Smooth muscle cell (in vitro differentiated cells): ENCODE measurements at regions not wholly inside any gene's neighbourhood (a gene's known extent, or its start where the extent isn't known, plus 50 kb on each side); places are given as distances from the start of the nearest gene placed in this dataset.

Experiments used
- DNase-seq: peaks from one replicate; lab custom pipeline; 2025; ENCODE audit not compliant: unreplicated experiment; lab: John Stamatoyannopoulos, UW
- H2AFZ ChIP-seq: fragments of 200-600 bp; sonication (generic); 2 replicates; pipeline ENCODE4 v1.6.0; 2016; ENCODE audit warnings: antibody characterized with exemption, low read depth, mild to moderate bottlenecking
- H3F3A ChIP-seq: fragments of 200-600 bp; sonication (generic); 2 replicates; pipeline ENCODE4 v1.6.0; 2017; ENCODE audit warnings: antibody characterized with exemption, low read depth
- H3K27ac ChIP-seq: fragments of 200-600 bp; sonication (generic); 2 replicates; pipeline ENCODE4 v1.5.1; 2016; ENCODE audit warnings: low read depth, mild to moderate bottlenecking
- H3K27me3 ChIP-seq: fragments of 200-600 bp; sonication (generic); 2 replicates; pipeline ENCODE4 v1.6.1; 2016; ENCODE audit warnings: low read depth, mild to moderate bottlenecking
- H3K36me3 ChIP-seq: fragments of 200-600 bp; sonication (generic); 2 replicates; pipeline ENCODE4 v1.5.1; 2016; ENCODE audit warnings: low read depth
- H3K4me1 ChIP-seq: fragments of 200-600 bp; sonication (generic); 2 replicates; pipeline ENCODE4 v1.5.1; 2016; ENCODE audit warnings: low read depth
- H3K4me2 ChIP-seq: fragments of 200-600 bp; sonication (generic); 2 replicates; pipeline ENCODE4 v1.6.0; 2016; ENCODE audit warnings: mild to moderate bottlenecking
- H3K4me3 ChIP-seq: fragments of 200-600 bp; sonication (generic); 2 replicates; pipeline ENCODE4 v1.5.1; 2016; ENCODE audit warnings: mild to moderate bottlenecking
- H3K79me2 ChIP-seq: fragments of 200-600 bp; sonication (generic); 2 replicates; pipeline ENCODE4 v1.6.0; 2016; ENCODE audit warnings: low read depth, mild to moderate bottlenecking
- H3K9ac ChIP-seq: fragments of 200-600 bp; sonication (generic); 2 replicates; pipeline ENCODE4 v1.6.0; 2016; ENCODE audit warnings: low read depth
- H3K9me3 ChIP-seq: fragments of 200-600 bp; sonication (generic); replicated peaks from 2 replicates; pipeline ENCODE4 v1.5.1; 2016; ENCODE audit warnings: low read depth
- H4K20me1 ChIP-seq: fragments of 200-600 bp; sonication (generic); 2 replicates; pipeline ENCODE4 v1.6.0; 2016; ENCODE audit warnings: low read depth
- CTCF ChIP-seq: fragments of 200-600 bp; sonication (generic); IDR thresholded peaks from 2 replicates; pipeline ENCODE4 v1.5.1; 2017; ENCODE audit warnings: borderline replicate concordance, mild to moderate bottlenecking, antibody characterized with exemption; ENCODE audit not compliant: insufficient read depth, poor library complexity, severe bottlenecking
- WGBS: methylation state at CpG from one replicate; pipeline ENCODE4 v1.1.7; 2016; ENCODE audit warnings: low lambda C conversion rate; 5-methylcytosine and 5-hydroxymethylcytosine counted together

DNA sequence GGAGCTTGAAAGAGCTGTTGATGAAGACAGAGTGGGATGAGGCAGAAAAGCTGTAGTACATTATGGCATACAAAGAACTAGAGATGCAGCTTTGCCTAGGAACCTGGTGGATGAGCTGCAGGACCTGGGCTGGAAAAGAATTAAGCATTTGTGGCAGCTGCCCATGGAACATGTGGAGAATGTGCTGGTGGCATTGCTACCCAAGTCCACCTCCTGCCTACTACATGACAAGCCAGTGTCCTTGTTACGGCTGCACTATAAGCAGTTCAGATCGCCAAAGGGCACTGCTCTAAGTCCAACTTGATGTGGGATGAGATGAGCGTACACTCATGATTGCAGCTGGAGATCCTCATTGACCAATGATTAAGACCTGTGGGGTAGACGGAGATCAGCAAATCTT lies 81.1 kb upstream of the ADPGK start:
- H4K20me1 ChIP-seq = no peaks in the 10 kb centered on the region
- H3K36me3 ChIP-seq = no peaks in the 10 kb centered on the region
- H2AFZ ChIP-seq = no peak overlapping the region
- no peak overlapping the region for H3K9ac ChIP-seq
- peaks cover 5% of the 10 kb centered on the region for H3K27me3 ChIP-seq
- no peaks in the 10 kb centered on the region for H3F3A ChIP-seq
- H3K4me2 ChIP-seq = no peak overlapping the region
- no peak overlapping the region for H3K4me3 ChIP-seq
- H3K79me2 ChIP-seq = no peaks in the 10 kb centered on the region
- WGBS = 95% methylated on average over 4 of the region's 4 CpGs
- TF ChIP-seq CTCF = no peak
- no peak overlapping the region for H3K27ac ChIP-seq
- H3K4me1 ChIP-seq = no peaks in the 10 kb centered on the region
- H3K9me3 ChIP-seq = no peaks in the 10 kb centered on the region
- DNase-seq = no peak

GRCh38 chr15:72861354-72861910 lies 77.9 kb upstream of the ADPGK start:
- 92% methylated on average over 2 of the region's 2 CpGs for WGBS
- Histone ChIP-seq H3K9ac (no peak overlapping the region), H3K4me3 (no peak overlapping the region), H3K79me2 (no peaks in the 10 kb centered on the region), H2AFZ (no peak overlapping the region), H3K27ac (no peak overlapping the region), H3K4me1 (no peaks in the 10 kb centered on the region), H3K27me3 (no peaks in the 10 kb centered on the region), H3F3A (no peaks in the 10 kb centered on the region), H3K9me3 (no peaks in the 10 kb centered on the region), H3K36me3 (no peaks in the 10 kb centered on the region), H3K4me2 (no peak overlapping the region), H4K20me1 (no peaks in the 10 kb centered on the region)
- TF ChIP-seq CTCF = no peak
- no peak for DNase-seq

DNA sequence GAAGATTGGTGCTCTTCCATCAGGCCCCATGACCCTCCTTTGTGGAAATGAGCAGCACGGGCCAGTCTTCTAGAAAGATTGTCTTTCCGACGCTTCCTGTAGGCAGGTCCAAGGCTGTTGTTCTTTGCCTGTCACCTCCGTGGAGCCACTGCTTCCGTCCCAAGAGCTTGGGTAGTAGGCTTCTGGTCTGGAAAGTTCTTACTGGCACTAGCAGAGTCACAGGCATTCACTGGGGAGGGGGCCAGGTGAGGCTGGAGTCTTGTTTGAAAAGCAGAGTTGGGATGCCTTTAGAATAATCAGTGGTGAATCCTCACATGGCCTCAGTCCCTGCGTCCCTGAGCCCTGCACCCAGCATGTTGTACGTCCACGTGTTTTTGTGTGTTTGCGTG lies 76.2 kb upstream of the ADPGK start:
- WGBS = 86% methylated on average over 9 of the region's 9 CpGs
- no peaks in the 10 kb centered on the region for H3K9me3 ChIP-seq
- no peak overlapping the region for H3K9ac ChIP-seq
- H3F3A ChIP-seq = no peaks in the 10 kb centered on the region
- H3K27me3 ChIP-seq = no peaks in the 10 kb centered on the region
- no peaks in the 10 kb centered on the region for H4K20me1 ChIP-seq
- no peak overlapping the region for H3K4me3 ChIP-seq
- no peak for DNase-seq
- H2AFZ ChIP-seq = no peak overlapping the region
- no peaks in the 10 kb centered on the region for H3K79me2 ChIP-seq
- H3K36me3 ChIP-seq = no peaks in the 10 kb centered on the region
- H3K27ac ChIP-seq = no peak overlapping the region
- H3K4me2 ChIP-seq = no peak overlapping the region
- TF ChIP-seq CTCF = no peak
- no peaks in the 10 kb centered on the region for H3K4me1 ChIP-seq

DNA sequence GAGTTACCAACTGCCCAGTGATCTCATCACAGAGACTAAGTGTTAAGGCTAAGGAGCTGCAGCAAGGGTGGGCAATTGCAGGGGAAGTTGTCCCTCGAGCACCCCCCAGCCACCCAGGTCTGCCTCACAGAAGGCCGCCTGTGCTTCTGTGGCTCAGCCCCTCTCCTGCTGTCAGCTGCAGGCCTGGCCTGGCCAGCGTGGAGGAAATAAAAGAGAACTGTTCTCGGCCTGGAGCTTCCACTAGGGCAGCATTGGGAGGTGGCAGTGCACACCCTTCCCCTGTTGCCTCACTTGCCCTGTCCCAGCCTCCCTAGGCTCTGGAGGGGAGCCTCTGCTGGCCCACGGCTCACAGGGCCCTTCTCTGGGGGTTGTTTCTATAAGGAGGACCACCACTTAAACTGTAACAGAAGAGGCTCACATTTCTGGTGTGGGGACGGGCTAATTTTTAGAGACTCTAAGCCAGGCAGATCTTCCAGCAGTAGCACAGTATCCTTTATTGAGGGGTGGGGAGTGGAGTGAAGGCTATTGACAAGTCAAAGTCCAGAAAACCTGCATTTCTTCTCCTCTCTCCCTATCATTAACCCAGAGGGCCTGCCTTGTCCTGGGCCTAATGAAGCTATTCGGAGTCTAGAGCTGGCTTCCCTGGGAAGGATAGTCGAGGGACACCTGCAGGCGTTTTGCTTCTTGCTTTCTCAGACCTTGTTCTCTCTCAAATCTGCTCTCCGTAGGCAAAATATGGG lies 75.6 kb upstream of the ADPGK start:
- Histone ChIP-seq H3K4me1 (no peaks in the 10 kb centered on the region), H2AFZ (no peak overlapping the region), H4K20me1 (no peaks in the 10 kb centered on the region), H3K27ac (no peak overlapping the region), H3K79me2 (no peaks in the 10 kb centered on the region), H3K4me2 (no peak overlapping the region), H3K9ac (no peak overlapping the region), H3K36me3 (no peaks in the 10 kb centered on the region), H3K27me3 (no peaks in the 10 kb centered on the region), H3K9me3 (no peaks in the 10 kb centered on the region), H3F3A (no peaks in the 10 kb centered on the region), H3K4me3 (no peak overlapping the region)
- no peak for DNase-seq
- TF ChIP-seq CTCF = no peak
- 84% methylated on average over 10 of the region's 10 CpGs for WGBS
